Stimulated activated naive CD8-positive, alpha-beta T cell treated with anti-CD3 and anti-CD28 coated beads, Interleukin-15, Interleukin-2, amounts not matched to agents 100 U/mL and 50 U/mL, for 24 hours (primary cell): ENCODE measurements at regions not wholly inside any gene's neighbourhood (a gene's known extent, or its start where the extent isn't known, plus 50 kb on each side); places are given as distances from the start of the nearest gene placed in this dataset.
"Not testable (repeated sequence)": the region's sequence is repeated elsewhere in the genome, so short reads cannot be mapped to it uniquely, and the experiment has no call there.

ENCODE experiments used
- ATAC-seq: fragments of 150-1000 bp; cut with Tn5 transposase; one replicate; pipeline ENCODE4 v1.10.0; 2021
- DNase-seq: peaks from one replicate; pipeline ENCODE4 v3.0.0; 2021

DNA sequence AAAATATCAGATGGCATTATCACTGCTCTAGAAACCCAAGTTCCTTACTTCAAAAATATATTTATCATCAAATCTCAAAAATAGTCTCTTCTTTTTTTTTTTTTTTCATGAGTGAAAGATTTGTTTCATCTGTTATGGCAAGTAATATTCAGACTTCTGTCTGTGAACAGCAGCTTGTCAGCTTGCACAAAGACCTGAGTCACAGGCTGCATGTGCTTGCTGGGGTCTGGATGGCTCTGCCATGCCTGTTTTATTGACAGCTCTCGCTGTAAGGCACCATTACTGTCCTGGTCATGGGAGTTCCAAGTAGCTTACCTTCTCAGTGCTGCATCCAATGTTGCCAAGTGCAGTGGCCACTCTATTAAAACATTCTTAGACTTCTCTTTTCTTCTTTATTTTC, 456.4 kb downstream of the GADD45G start:
- no peak for ATAC-seq
- DNase-seq: no peak

DNA sequence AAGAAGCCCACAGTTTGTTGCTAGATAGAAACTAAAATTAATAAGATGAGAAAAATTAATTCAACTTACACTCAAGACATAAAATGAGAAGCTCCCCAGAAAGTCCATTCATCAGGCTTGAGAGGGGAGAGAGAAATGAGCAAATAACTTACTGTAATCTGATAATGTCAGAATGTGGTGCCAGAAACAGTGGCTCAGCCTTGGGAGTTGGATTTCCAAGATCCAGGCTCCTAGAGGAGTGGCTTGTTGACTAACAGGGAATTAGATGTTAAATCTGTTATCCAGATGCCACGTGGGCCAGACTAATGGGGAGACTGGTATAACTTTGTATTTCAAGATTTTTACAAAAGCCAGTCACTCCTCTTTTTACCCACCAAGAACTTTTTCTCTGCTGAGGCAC, 458.2 kb downstream of the GADD45G start:
- ATAC-seq (no peak), DNase-seq (no peak)

DNA sequence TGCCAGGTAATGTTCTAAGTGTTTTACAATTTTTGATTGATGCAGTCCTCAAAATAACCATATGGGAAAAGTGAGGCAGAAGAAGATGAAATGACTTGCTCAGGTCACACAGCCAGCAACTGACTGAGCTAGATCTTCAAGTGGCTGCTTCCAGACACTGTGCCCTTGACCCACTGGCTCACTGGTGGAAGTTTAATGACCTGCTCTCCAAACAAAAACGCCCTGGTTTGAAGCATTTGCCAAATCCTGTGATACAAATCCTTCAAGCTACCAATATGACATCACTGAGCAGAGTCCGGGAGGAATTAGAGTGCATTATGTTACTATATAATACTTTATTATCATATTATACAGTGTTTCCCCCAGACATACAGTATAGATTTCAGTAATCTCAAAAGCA, 459.4 kb downstream of the GADD45G start:
- ATAC-seq: no peak
- no peak for DNase-seq

DNA sequence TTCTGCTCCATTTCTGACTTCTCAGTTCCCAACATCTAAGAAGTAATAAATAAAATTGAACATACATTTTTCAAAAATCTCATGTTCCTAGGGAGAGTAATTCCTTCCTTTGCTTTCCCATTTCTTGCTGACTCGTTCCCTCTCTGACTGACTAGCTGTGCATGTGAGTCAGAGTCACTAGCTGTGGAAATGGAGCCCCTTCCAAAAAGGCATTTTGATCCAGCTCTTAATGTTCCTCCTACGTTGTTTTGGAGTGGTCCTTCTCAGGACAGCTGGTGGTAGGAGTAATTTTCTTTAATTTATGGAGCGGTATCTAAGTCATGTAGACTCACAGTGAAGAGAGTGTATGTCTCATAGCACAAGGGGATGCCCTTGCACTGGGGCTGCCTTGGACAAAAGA, 460.2 kb downstream of the GADD45G start:
- no peak for DNase-seq

DNA sequence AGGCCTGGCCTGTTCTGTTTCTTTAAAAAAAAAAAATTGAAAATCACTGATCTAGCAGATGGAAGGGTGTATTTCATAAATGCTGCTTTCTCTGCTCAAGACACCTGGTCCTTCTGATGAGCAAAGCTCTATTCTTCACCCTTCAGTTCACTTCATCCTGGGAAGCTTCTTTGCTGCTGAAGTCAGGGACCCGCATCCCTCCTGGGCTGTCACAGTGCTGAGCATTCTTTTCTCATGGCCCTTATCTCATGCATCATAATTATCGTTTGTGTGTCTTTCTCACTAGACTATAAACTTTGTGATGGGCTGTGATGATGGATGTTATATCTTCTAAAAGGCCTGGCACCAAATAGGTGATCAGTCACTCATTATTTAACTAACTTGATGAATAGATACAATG, 461.0 kb downstream of the GADD45G start:
- DNase-seq (no peak), ATAC-seq (no peak)

More for the DNA sequence above, 460.2 kb downstream of the GADD45G start:
- ATAC-seq: no peak

DNA sequence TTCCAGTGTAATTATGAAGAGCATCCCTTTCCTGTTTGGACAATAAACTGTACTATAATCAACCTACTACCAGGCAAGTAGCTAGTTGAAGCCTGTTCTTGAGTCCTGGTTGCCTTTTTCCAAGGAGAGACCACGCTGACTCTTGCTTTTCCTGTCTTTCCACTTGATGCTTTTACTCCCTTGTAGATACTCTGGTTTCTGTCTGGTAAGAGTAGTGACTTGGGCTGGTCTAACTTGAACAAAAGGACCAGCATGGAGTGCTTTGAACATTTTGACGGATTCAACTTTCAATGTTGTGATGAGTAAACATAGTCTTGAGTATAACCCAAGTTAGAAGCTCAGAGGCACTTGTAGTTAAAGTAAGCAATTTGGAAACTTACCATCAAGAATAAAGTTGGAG, 464.3 kb downstream of the GADD45G start:
- DNase-seq: no peak
- ATAC-seq: no peak

DNA sequence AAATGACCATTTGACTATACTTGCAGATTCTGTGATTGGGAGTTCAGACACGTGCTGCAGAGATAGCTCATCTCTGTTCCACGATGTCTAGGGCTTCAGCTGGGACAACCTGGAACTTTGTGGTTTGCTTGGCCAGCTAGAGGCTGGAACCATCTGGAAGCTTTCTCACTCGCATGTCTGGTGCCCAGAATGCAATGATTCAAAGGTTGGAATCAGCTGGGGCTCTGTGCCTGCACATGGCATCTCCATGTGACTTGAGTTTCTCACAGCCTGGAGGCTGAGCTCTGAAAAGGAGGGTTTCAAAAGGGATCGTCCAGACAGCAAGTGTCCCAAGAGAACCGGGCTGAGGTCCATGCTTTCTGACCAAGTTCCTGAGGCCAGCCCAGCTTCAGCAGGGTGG, 465.2 kb downstream of the GADD45G start:
- ATAC-seq: no peak
- no peak for DNase-seq

DNA sequence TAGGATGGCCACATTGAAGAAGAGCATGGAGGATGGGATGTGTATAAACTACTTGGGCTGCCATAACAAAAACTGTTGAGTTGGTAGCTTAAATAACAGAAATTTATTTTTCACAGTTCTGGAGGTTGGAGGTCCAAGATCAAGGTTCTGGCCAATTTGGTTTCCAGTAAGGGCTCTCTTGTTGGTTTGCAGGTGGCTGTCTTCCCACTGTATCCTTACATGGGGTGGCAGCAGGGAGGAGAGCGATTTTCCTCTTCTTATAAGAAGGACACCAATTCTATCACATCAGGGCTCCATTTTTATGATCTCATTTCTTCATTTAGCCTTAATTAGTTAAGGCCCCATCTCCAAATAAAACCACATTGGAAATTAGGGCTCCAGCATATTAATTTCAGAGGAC, 465.7 kb downstream of the GADD45G start:
- DNase-seq: no peak
- no peak for ATAC-seq

DNA sequence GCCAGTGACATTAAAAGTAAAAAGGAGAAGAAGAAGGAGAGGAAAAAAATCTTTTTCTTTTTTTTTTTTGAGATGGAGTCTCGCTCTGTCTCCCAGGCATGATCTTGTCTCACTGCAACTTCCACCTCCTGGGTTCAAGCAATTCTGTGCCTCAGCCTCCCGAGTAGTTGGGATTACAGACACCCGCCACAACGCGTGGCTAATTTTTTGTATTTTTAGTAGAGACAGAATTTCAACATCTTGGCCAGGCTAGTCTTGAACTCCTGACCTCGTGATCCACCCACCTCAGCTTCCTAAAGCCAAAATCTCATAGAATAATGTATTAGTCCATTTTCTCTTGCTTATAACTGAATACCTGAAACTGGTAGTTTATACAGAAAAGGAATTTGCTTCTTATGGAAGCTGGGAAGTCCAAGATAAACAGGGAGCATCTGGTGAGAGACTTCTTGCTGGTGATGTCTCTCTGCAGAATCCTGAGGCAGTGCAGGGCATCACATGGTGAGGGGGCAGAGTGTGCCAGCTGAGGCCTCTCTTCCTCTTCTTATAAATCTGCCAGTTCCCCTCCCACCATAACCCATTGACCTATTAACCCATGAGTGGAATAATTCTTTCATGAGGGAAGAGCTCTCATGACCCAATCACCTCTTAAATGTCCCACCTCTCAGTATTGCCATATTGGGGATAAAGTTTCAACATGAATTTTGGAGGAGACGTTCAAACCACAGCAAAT, 466.3 kb downstream of the GADD45G start:
- no peak for DNase-seq

DNA sequence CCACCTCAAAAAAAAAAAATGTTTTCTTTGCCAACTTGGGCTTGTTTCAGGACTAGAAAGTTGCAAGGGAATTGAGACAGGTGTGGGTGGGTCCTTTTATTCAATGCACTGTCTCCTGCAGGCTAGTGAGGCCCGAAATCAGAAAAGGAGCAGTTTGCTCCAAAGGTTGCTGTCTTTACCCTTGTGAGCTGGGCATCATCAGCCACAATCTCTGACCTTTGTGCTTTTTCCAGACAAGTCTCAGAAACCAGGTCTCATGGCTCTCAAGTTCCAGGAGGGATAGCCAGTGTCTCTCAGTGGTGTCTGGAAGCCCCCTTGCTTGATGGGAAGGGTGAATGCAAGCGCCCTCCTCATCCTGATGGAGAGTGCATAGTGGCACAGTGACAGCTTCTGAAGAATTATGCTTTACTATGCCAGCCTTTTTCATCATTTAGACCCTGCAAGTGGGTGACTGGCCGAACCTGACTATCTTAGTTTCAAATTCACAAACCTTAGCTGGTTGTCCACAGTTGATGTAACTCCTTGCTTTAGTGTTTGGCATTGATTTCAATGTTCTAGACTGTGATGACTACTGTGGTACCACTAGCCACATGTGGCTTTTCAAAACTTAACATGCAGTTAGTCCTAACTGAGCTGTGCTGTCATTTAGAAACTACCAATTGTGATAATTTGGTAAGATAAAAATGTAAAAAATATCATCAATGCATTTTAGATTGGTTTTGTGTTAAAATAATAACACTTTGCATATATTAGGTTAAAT, 468.6 kb downstream of the GADD45G start:
- ATAC-seq (peak; percentile 14), DNase-seq (no peak)

More for the DNA sequence above, 466.3 kb downstream of the GADD45G start:
- ATAC-seq: no peak

DNA sequence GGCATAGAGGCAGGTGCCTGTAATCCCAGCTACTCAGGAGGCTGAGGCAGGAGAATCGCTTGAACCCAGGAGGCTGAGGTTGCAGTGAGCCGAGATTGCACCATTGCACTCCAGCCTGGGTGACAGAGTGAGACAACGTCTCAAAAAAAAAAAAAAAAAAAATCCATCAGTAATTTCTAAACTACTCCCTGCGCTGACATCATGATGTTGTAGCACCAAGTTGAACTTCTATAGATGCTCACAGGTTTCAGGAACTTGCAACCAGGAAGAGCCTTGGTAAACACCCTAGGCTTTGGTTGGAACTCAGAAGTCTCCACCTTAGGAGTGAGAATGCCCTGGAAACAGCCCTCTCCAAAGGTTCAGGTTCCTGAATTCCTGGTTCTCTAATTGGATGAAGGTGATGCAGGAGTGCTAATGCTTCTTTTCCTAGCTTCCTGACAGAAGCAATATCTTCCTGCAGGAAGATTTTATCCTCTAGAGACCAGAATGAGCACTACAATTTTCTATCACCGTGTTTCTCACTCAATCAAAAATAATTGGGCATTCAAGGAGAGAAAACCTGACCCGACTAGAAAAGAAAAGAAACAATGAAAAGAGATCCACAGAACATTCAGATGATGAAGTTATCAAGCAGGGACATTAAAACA, 469.6 kb downstream of the GADD45G start:
- ATAC-seq (no peak), DNase-seq (no peak)

DNA sequence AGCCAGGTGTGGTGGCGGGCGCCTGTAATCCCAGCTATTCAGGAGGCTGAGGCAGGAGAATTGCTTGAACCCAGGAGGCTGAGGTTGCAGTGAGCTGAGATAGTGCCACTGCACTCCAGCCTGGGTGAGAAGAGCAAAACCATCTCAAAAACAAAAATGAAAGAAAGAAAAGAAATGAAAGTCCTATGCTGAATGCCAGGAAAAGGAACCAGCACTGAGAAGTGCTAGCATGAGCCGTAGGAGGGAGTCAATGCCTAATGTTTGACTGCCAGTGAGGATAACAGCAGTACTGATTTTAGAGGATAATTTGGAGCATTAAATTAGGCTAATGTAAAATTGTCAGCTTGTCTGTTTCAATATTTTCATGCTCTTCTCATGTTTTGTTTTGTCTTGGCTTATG, 472.8 kb downstream of the GADD45G start:
- not testable (repeated sequence) for DNase-seq, ATAC-seq

DNA sequence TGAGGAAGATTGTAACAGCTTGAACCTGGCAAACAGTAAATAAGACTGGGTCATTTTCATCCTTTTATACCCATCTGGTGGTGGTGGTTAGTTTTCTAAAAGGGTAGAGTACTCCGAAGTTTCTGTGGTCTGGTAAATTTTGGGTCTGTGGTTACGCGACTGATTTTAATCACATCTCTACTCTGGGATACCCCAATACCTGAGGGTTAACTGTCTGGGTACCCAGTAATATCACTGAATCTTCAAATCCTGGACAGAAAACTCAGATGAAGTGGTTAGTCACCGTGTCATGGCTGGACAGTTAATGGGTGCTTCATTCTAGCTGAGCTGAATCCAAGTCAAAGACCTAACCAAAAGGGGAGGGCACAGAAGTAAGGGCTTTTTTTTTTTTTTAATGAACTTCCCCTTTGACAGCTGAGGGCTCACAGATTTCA, 474.2 kb downstream of the GADD45G start:
- DNase-seq (no peak), ATAC-seq (peak; percentile 72)

DNA sequence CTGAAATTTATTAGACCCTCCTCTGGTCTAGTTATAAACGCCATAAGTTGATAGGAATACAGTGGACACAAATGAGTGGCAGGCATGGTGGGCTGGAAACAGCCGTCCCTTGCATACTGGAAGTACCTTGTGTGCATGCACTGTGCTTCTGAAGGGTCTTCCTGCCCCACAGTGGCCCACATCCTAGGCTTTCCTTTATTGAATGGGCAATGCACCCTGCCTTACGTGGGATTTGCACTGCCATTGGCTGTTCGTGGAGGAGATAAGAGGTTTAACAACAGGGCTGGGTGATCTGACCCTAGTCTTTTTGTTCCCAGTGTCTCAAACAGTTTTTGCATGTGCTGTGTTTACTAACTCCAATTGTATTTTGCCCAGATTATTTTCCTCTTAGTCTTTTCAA, 480.8 kb downstream of the GADD45G start:
- ATAC-seq (no peak), DNase-seq (no peak)

DNA sequence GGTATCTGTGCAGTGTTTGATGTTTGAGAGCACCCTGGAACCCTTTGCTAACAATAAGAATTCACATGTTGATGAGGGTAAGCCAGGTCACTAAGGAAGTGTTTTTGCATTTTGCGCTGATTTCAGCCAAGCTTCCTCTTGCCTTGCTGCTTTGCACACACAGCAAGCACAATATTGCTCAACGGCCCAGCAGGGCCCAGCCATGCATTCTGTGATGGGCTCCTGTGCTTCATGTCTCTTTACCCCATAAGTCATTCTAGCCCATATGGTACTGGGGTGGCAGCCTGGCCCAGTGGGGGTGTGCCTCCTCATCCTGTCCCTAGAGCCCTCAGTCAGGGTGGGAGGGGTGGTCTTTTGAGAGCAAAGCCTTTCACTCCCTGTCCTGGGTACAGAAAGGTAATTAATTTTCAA, 481.3 kb downstream of the GADD45G start:
- DNase-seq: no peak
- no peak for ATAC-seq

DNA sequence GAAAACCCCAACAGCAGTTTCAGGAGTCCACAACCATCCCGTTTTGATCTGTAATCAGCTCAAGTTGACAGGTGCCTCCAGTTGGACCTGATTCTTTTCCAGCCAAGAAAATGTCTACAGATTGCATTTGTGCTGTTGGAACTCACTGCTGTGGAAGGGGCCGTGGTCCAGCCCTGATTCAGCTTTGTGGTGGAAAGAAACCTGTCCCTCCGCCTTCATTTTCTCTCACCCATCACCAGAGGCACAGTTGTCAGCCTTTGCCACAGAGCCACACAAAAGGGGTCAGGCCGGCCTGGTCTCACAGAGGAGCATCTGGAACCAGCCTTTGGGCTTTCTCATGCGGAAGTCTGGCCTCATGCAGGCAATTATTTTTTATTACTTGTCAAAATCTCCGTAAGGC, 483.6 kb downstream of the GADD45G start:
- no peak for ATAC-seq
- DNase-seq: no peak

DNA sequence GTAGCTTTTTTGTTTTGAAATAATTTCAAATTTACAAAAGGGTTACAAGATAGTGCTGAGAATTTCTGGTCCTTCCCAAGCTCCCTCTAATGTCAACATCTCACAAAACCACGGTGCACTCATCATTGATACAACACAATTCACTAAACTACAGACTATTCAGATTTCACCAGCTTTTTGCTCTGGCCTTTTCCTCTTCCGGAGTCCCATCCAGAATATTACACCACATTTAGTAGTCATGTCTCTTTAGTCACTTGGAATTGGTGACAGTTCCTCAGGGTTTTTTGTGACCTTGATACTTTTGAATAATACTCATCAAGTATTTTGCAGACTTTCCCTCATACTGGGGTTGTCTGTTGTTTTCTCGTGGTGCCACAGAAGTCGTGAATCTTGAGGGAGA, 484.0 kb downstream of the GADD45G start:
- DNase-seq (no peak), ATAC-seq (no peak)

DNA sequence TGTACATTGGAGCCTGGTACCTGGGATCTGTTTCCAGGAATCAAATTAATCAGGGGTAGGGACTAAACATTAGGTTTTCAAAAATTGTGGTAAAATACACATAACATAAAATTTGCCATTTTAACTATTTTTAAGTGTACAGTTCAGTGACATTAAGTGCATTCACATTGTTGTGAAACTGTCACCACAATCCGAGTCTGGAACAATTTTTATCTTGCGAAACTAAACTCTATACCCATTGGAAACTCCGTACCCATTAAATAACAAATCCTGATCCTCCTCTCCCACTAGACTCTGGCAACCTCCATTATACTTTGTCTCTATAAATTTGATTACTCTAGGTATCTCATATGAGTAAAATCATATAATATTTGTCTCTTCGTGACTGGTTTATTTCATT, 486.2 kb downstream of the GADD45G start:
- no peak for ATAC-seq

DNA sequence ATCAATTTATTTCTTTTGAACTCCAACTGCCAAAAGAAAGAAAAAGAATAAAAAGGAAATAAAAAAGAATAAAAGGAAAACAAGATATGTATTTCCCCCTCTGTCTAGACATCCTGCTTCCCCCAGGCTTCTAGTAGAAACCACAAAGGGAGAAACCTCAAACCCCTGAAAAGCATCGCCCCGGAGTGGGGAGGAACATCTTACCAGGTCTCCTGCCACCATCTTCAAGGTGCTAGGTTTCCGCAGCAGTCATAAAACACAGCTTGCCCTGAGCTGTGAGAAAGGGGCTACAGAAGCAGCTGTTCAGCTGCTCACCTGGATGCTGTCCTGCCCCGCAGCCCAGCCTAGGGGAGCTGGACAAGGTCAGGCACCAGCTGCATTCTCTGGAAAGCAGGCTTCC, 487.7 kb downstream of the GADD45G start:
- peak; percentile 60 for ATAC-seq

More for the DNA sequence above, 486.2 kb downstream of the GADD45G start:
- no peak for DNase-seq

DNA sequence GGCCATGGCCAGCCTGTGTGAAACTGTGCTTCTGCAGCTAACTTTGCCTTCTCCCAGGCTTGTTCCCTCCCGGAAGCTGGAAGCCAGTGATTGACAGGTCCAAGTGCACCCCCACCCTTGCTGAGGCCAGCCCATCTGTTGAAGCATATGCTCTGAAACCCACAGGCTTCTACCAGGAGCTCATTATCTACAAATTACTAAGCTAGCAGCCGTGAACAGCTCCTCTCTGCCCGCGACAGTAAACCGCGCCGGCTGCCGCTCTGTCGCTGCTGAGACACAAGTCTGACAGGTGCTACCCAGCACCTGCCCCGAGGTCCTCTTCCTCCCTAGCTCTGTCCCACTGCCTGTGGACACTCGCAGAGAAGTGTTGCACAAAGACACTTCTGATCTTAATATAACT, 490.9 kb downstream of the GADD45G start:
- DNase-seq (no peak), ATAC-seq (peak; percentile 32)

More for the DNA sequence above, 487.7 kb downstream of the GADD45G start:
- peak; percentile 17 for DNase-seq

DNA sequence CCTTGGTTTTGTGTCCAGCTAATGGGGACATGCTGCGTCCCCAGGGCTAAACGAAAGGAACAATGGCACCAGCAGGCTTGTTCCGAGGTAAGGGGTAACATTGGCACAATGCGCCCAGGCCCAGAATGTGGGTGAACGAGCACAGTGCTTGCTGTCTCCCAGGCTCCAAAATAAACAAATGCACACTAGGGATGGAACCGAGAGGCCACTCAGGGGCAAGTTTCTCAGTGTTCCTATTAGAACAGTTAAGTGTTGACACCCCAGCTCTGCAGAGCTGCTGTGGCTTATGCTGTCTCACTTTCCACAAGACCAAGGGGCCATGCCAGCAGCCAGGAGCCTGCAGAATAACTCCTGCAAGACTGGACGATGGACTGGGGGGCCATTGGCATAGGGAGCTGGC, 492.4 kb downstream of the GADD45G start:
- DNase-seq: no peak
- ATAC-seq: no peak

DNA sequence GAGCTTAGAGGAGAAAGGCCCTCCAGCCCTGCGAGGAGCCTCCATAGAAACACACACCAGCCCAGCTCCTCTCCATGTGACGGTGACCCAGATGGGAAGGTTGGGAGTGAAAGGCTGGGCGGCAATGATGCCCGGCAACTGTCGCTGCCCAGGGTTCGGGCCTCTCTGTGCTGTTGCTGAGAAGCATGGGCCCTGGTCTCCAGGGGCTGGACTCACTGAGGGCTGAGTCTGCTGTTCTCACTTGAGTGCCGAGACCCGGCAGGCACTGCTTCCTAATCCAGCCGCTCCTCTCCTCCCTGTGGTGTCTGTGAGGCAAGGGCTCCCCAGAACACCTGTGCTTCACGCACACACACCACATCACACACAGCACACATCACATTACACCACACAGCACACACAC, 493.6 kb downstream of the GADD45G start:
- DNase-seq: no peak
- ATAC-seq: no peak

DNA sequence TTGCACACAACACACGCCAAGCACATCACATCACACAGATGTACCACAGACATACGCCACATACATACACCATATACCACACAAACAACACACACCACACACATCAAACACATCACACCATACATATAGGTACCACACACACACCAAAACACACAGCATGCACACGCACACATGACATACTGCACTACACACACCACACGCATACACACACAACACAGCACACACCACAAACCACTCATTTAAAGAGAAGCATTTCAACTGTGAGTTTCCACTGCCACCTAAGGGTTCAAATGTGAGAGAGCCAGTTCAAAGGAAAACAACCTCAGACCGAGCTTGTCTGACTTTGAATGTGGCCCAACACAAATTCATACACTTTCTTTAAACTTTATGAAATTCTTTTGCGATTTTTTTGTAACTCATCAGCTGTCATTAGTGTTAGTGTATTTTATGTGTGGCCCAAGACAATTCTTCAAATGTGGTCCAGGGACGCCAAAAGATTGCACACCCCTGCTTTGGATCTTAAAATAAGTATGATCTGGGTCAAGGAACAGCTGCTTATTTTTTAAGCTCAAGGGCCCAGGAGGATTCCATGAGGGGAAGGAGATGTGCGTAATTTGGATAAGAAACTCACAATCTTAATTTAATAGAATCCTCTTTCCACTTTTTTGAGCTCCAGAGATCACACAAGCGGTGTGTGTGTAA, 494.6 kb downstream of the GADD45G start:
- DNase-seq (no peak), ATAC-seq (no peak)
